ENCODE measurements at regions not wholly inside any gene's neighbourhood (a gene's known extent, or its start where the extent isn't known, plus 50 kb on each side); places are given as distances from the start of the nearest gene placed in this dataset.

- Histone ChIP-seq H3K79me2 (ENCODE audit: control insufficient read depth, low read length) (no peaks in the 10 kb centered on the region), H3K9me2 (replicated peaks; ENCODE audit: control insufficient read depth, low read length) (no peaks in the 10 kb centered on the region), H3K27me3 (ENCODE audit: control insufficient read depth, low read length) (no peaks in the 10 kb centered on the region), H3K4me2 (ENCODE audit: low read length) (no peak overlapping the region), H3K27ac (ENCODE audit: low read depth, low read length) (no peak overlapping the region), H3K4me1 (ENCODE audit: control insufficient read depth, low read length) (no peaks in the 10 kb centered on the region), H4K20me1 (ENCODE audit: control insufficient read depth, insufficient read depth, low read depth, low read length) (no peaks in the 10 kb centered on the region), H3K9me3 (ENCODE audit: control insufficient read depth, insufficient read depth, low read length) (no peaks in the 10 kb centered on the region), H3K36me3 (ENCODE audit: control insufficient read depth, low read length) (no peaks in the 10 kb centered on the region), H3K4me3 (ENCODE audit: low read length) (no peak overlapping the region), H3F3A (ENCODE audit: control insufficient read depth, insufficient read depth) (no peaks in the 10 kb centered on the region)
- TF ChIP-seq EZH2phosphoT487 (IDR thresholded peaks at IDR 0.05; ENCODE audit: borderline replicate concordance, low read length), result no peak
- TF ChIP-seq, protein P1, sequence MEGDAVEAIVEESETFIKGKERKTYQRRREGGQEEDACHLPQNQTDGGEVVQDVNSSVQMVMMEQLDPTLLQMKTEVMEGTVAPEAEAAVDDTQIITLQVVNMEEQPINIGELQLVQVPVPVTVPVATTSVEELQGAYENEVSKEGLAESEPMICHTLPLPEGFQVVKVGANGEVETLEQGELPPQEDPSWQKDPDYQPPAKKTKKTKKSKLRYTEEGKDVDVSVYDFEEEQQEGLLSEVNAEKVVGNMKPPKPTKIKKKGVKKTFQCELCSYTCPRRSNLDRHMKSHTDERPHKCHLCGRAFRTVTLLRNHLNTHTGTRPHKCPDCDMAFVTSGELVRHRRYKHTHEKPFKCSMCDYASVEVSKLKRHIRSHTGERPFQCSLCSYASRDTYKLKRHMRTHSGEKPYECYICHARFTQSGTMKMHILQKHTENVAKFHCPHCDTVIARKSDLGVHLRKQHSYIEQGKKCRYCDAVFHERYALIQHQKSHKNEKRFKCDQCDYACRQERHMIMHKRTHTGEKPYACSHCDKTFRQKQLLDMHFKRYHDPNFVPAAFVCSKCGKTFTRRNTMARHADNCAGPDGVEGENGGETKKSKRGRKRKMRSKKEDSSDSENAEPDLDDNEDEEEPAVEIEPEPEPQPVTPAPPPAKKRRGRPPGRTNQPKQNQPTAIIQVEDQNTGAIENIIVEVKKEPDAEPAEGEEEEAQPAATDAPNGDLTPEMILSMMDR (IDR thresholded peaks at IDR 0.05; ENCODE audit: low read depth, low read length, poor library complexity, severe bottlenecking), result no peak
Measured at GRCh38 chr10:44492678-44493077, 107.8 kb upstream of the CXCL12 start.

DNA sequence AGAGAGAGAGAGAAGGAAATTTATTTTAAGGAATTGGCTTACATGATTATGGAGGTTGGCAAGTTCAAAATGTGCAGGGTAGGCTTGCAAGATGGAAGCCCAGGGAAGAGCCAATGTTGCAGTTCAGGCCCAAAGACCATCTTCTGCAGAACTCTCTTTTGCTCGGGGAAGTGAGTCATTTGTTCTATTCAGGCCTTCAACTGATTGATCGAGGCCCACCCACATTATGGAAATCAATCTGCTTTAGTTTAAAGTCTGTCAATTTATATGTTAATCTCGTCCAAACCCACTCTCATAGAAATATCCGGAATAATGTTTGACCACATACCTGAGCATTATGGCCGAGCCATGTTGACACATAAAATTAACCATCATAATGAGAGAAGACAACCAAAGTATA lies 113.3 kb upstream of the CXCL12 start:
- no peaks in the 10 kb centered on the region for H3K36me3 ChIP-seq (ENCODE audit: control insufficient read depth, low read length)
- H3K4me2 ChIP-seq (ENCODE audit: low read length), result no peak overlapping the region
- no peaks in the 10 kb centered on the region for H3K79me2 ChIP-seq (ENCODE audit: control insufficient read depth, low read length)
- no peaks in the 10 kb centered on the region for H3K4me1 ChIP-seq (ENCODE audit: control insufficient read depth, low read length)
- no peak overlapping the region for H3K27ac ChIP-seq (ENCODE audit: low read depth, low read length)
- no peaks in the 10 kb centered on the region for H3K9me3 ChIP-seq (ENCODE audit: control insufficient read depth, insufficient read depth, low read length)
- no peaks in the 10 kb centered on the region for H4K20me1 ChIP-seq (ENCODE audit: control insufficient read depth, insufficient read depth, low read depth, low read length)
- TF ChIP-seq EZH2phosphoT487 (IDR thresholded peaks at IDR 0.05; ENCODE audit: borderline replicate concordance, low read length), result no peak
- TF ChIP-seq, protein P1 (IDR thresholded peaks at IDR 0.05; ENCODE audit: low read depth, low read length, poor library complexity, severe bottlenecking), result no peak
- H3F3A ChIP-seq (ENCODE audit: control insufficient read depth, insufficient read depth), result no peaks in the 10 kb centered on the region
- H3K4me3 ChIP-seq (ENCODE audit: low read length), result no peak overlapping the region
- no peaks in the 10 kb centered on the region for H3K27me3 ChIP-seq (ENCODE audit: control insufficient read depth, low read length)
- no peaks in the 10 kb centered on the region; the same call in 1 of the 2 replicates for H3K9me2 ChIP-seq (replicated peaks; ENCODE audit: control insufficient read depth, low read length)

- Histone ChIP-seq H4K20me1 (ENCODE audit: control insufficient read depth, insufficient read depth, low read depth, low read length) (no peaks in the 10 kb centered on the region), H3K9me3 (ENCODE audit: control insufficient read depth, insufficient read depth, low read length) (no peaks in the 10 kb centered on the region), H3K4me3 (ENCODE audit: low read length) (no peak overlapping the region), H3F3A (ENCODE audit: control insufficient read depth, insufficient read depth) (no peaks in the 10 kb centered on the region), H3K27ac (ENCODE audit: low read depth, low read length) (no peak overlapping the region), H3K9me2 (replicated peaks; ENCODE audit: control insufficient read depth, low read length) (no peaks in the 10 kb centered on the region; the same call in 1 of the 2 replicates), H3K4me2 (ENCODE audit: low read length) (no peak overlapping the region), H3K36me3 (ENCODE audit: control insufficient read depth, low read length) (no peaks in the 10 kb centered on the region), H3K79me2 (ENCODE audit: control insufficient read depth, low read length) (no peaks in the 10 kb centered on the region), H3K4me1 (ENCODE audit: control insufficient read depth, low read length) (no peaks in the 10 kb centered on the region), H3K27me3 (ENCODE audit: control insufficient read depth, low read length) (no peaks in the 10 kb centered on the region)
- no peak for TF ChIP-seq EZH2phosphoT487 (IDR thresholded peaks at IDR 0.05; ENCODE audit: borderline replicate concordance, low read length)
- TF ChIP-seq, protein P1 (IDR thresholded peaks at IDR 0.05; ENCODE audit: low read depth, low read length, poor library complexity, severe bottlenecking), result no peak
Measured at GRCh38 chr10:44500451-44500850, 115.6 kb upstream of the CXCL12 start.

Data from DOHH2 (cell line).